Endothelial cell of umbilical vein (primary cell): ENCODE measurements at regions not wholly inside any gene's neighbourhood (a gene's known extent, or its start where the extent isn't known, plus 50 kb on each side); places are given as distances from the start of the nearest gene placed in this dataset.

Source experiments
- BruUV-seq: library from RNA; stranded (reverse); fragments of 400-500 nt; replicated peaks from 2 replicates; lab custom pipeline; 2021; lab: Mats Ljungman, UMichigan
- CTCF ChIA-PET: fragments of 300-600, 350-600 bp; sonication (Branson Sonifier 250); formaldehyde crosslinking; loops from one replicate; lab custom pipeline; 2021; ENCODE audit warnings: antibody characterized with exemption, inconsistent platforms; lab: Charles Lee
- POLR2A ChIA-PET: fragments of 300-600, 350-600 bp; sonication (Branson Sonifier 250); formaldehyde crosslinking; loops from one replicate; lab custom pipeline; 2021; ENCODE audit warnings: antibody characterized with exemption, inconsistent platforms; lab: Charles Lee
- DNase-seq: peaks from one replicate; pipeline ENCODE4 v3.0.0-alpha.2; 2011; ENCODE audit warnings: low read depth, low spot score
- FAIRE-seq: peaks from 2 replicates; lab custom pipeline; 2011; peaks lifted over from hg19 to GRCh38; lab: Jason Lieb, UNC
- H2AFZ ChIP-seq: 2 replicates; pipeline ENCODE4 v1.6.0; 2012; ENCODE audit warnings: low read depth, low read length, control low read depth, inconsistent platforms
- H3K27ac ChIP-seq: 2 replicates; pipeline ENCODE4 v1.5.1; 2011; ENCODE audit warnings: low read depth, mild to moderate bottlenecking, control low read depth, low read length, moderate library complexity; ENCODE audit not compliant: insufficient read depth
- H3K27me3 ChIP-seq, 2 experiments: 2 replicates each; pipeline versions ENCODE4 v1.6.0 to v1.6.1; 2011; ENCODE audit warnings: low read length in 2 of 2, mixed read lengths in 1 of 2; ENCODE audit not compliant: control insufficient read depth in 2 of 2, insufficient read depth in 2 of 2
- H3K36me3 ChIP-seq, 2 experiments: 2 replicates in 1 of 2; 3 replicates in 1 of 2; pipeline ENCODE4 v1.5.1; 2011; ENCODE audit warnings: low read length in 2 of 2, mild to moderate bottlenecking in 1 of 2, moderate library complexity in 1 of 2; ENCODE audit not compliant: control insufficient read depth in 2 of 2, insufficient read depth in 2 of 2; ENCODE audit errors: extremely low read depth in 1 of 2
- H3K4me1 ChIP-seq: 3 replicates; pipeline ENCODE4 v1.5.1; 2011; ENCODE audit warnings: mild to moderate bottlenecking, low read length; ENCODE audit not compliant: control insufficient read depth, insufficient read depth; ENCODE audit errors: extremely low read depth
- H3K4me2 ChIP-seq: 2 replicates; pipeline ENCODE4 v1.6.1; 2011; ENCODE audit warnings: low read length, control low read depth, mixed read lengths; ENCODE audit not compliant: insufficient read depth
- H3K4me3 ChIP-seq, 3 experiments: fragments of 200-600 bp in 1 of 3; sonication (generic), shearing (Covaris generic) in 1 of 3; replicated peaks in 1 of 3; 2 replicates each; pipeline ENCODE4 v1.5.1; 2011 to 2016; ENCODE audit warnings: control low read depth in 3 of 3, low read length in 3 of 3, mild to moderate bottlenecking in 2 of 3, inconsistent platforms in 1 of 3, low read depth in 1 of 3, moderate library complexity in 1 of 3; ENCODE audit not compliant: insufficient read depth in 1 of 3
- H3K79me2 ChIP-seq: 2 replicates; pipeline ENCODE4 v1.6.0; 2012; ENCODE audit warnings: low read length, inconsistent platforms; ENCODE audit not compliant: control insufficient read depth, insufficient read depth
- H3K9ac ChIP-seq: replicated peaks from 2 replicates; pipeline ENCODE3; 2011; ENCODE audit warnings: low read length, control low read depth; ENCODE audit not compliant: insufficient read depth; ENCODE audit errors: extremely low read depth
- H3K9me1 ChIP-seq: replicated peaks from 3 replicates; pipeline ENCODE4 v1.6.0; 2011; ENCODE audit warnings: mild to moderate bottlenecking, low read length; ENCODE audit not compliant: control insufficient read depth, insufficient read depth; ENCODE audit errors: extremely low read depth
- H3K9me3 ChIP-seq: replicated peaks from 2 replicates; pipeline ENCODE4 v1.5.1; 2012; ENCODE audit warnings: low read length, inconsistent platforms; ENCODE audit not compliant: control insufficient read depth, insufficient read depth
- H4K20me1 ChIP-seq: replicated peaks from 2 replicates; pipeline ENCODE3; 2011; ENCODE audit warnings: mild to moderate bottlenecking, low read length; ENCODE audit not compliant: control insufficient read depth, insufficient read depth; ENCODE audit errors: extremely low read depth
- EZH2 ChIP-seq: IDR thresholded peaks from 2 replicates; pipeline ENCODE4 v1.6.1; 2012; ENCODE audit warnings: borderline replicate concordance, low read depth, mild to moderate bottlenecking, moderate library complexity, low read length, inconsistent platforms; ENCODE audit not compliant: severe bottlenecking
- FOS ChIP-seq: IDR thresholded peaks from 2 replicates; pipeline ENCODE4 v1.6.1; 2011; ENCODE audit warnings: mild to moderate bottlenecking, low read length, moderate library complexity, borderline replicate concordance; ENCODE audit not compliant: insufficient read depth
- GATA2 ChIP-seq: IDR thresholded peaks from 2 replicates; pipeline ENCODE4 v1.7.0; 2011; ENCODE audit warnings: low read depth, mild to moderate bottlenecking, moderate library complexity, mixed read lengths, low read length; ENCODE audit not compliant: insufficient read length, insufficient read depth
- JUN ChIP-seq: IDR thresholded peaks from 2 replicates; pipeline ENCODE4 v1.6.1; 2011; ENCODE audit warnings: borderline replicate concordance, low read depth; ENCODE audit not compliant: insufficient read length, insufficient read depth
- MYC ChIP-seq: IDR thresholded peaks from one replicate; pipeline ENCODE4 v1.6.1; 2011; ENCODE audit warnings: mild to moderate bottlenecking, low read depth, low read length
- POLR2A ChIP-seq: IDR thresholded peaks from 2 replicates; pipeline ENCODE4 v1.6.1; 2012; ENCODE audit warnings: low read depth, mild to moderate bottlenecking, control low read depth, low read length
- POLR2AphosphoS5 ChIP-seq: IDR thresholded peaks from 2 replicates; pipeline ENCODE4 v1.6.1; 2012; ENCODE audit warnings: low read depth, mild to moderate bottlenecking, control low read depth, low read length, moderate library complexity; ENCODE audit not compliant: insufficient read depth
- dilution Hi-C: fragments of 300-500 bp; cut with MboI; formaldehyde crosslinking; loops from one replicate; pipeline ENCODE4 v1.15.0; 2019; ENCODE audit warnings: low sequenced_read_pairs; ENCODE audit not compliant: extremely low pct_ligation_motif_present
- intact Hi-C: fragments of 100-400 bp; cut with micrococcal nuclease; formaldehyde crosslinking; loops from one replicate; pipeline ENCODE4 v1.10.0; 2022
- TF ChIP-seq, protein P1 (sequence below), 2 donors: IDR thresholded peaks; 1 replicate in 1 of 2; 2 replicates in 1 of 2; pipeline ENCODE4 v1.5.1; 2011; ENCODE audit warnings: low read length in 2 of 2, mild to moderate bottlenecking in 2 of 2, moderate library complexity in 2 of 2, control low read depth in 1 of 2, inconsistent platforms in 1 of 2, low read depth in 1 of 2; ENCODE audit not compliant: insufficient read depth in 1 of 2; ENCODE audit errors: extremely low read depth in 1 of 2
- TF ChIP-seq, protein P2 (sequence below): IDR thresholded peaks from 2 replicates; pipeline ENCODE4 v1.6.1; 2011; ENCODE audit not compliant: insufficient read depth, insufficient read length

DNA sequence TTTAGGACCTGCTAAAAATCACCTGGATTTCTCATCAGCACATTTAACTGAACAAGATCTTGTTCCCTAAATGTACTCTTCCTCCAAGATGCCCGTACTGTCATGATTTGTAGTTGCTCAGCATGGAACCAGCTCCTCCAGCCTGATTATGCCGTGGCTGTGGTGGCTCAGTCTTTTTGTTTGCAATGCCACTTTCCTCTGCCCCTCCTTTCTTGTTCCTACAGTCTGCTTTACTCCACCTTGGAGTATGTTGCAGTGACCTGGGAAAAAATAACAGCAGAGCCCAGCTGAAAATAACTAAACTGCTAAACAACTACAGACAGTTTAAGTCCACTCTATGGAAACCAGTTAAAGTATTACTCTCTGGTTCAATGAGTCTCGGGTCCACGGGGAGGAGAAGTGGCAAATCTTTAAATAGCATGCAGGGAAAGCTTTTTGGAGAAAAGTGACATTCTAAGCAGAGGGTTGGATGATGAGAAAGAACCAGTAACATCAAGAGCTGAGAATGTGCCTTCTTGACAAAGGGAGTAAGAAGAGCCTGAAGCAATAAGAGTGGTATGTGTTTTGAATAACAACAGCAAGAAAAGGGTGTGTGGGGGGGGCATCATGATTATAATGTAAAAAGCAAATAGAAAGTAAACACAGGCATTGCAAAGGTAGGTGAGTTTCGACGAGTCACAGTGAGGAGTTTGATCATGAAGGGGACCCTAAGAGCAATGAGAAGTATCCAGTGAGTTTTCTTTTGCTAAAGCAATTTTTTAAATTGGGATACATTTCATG, 225.7 kb downstream of the TMX3 start:
- TF ChIP-seq FOS = no peak
- no peak for TF ChIP-seq EZH2
- no peak for TF ChIP-seq MYC
- TF ChIP-seq JUN = no peak
- TF ChIP-seq POLR2A = no peak
- no peak for TF ChIP-seq POLR2AphosphoS5
- TF ChIP-seq, protein P1, sequence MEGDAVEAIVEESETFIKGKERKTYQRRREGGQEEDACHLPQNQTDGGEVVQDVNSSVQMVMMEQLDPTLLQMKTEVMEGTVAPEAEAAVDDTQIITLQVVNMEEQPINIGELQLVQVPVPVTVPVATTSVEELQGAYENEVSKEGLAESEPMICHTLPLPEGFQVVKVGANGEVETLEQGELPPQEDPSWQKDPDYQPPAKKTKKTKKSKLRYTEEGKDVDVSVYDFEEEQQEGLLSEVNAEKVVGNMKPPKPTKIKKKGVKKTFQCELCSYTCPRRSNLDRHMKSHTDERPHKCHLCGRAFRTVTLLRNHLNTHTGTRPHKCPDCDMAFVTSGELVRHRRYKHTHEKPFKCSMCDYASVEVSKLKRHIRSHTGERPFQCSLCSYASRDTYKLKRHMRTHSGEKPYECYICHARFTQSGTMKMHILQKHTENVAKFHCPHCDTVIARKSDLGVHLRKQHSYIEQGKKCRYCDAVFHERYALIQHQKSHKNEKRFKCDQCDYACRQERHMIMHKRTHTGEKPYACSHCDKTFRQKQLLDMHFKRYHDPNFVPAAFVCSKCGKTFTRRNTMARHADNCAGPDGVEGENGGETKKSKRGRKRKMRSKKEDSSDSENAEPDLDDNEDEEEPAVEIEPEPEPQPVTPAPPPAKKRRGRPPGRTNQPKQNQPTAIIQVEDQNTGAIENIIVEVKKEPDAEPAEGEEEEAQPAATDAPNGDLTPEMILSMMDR (IDR thresholded peaks at IDR 0.05; ENCODE audit: extremely low read depth in 1 of 2, insufficient read depth in 1 of 2, low read depth in 1 of 2, low read length in 2 of 2) = no peak
- TF ChIP-seq GATA2 = no peak
- TF ChIP-seq, protein P2, sequence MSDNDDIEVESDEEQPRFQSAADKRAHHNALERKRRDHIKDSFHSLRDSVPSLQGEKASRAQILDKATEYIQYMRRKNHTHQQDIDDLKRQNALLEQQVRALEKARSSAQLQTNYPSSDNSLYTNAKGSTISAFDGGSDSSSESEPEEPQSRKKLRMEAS = no peak
- Histone ChIP-seq H3K79me2 (no peaks in the 10 kb centered on the region), H3K9me1 (no peaks in the 10 kb centered on the region), H3K4me1 (no peaks in the 10 kb centered on the region), H3K9me3 (no peaks in the 10 kb centered on the region), H4K20me1 (no peaks in the 10 kb centered on the region), H3K27me3 (no peaks in the 10 kb centered on the region), H3K27ac (no peak overlapping the region), H3K4me2 (no peak overlapping the region), H3K4me3 (no peak overlapping the region), H2AFZ (no peak overlapping the region), H3K36me3 (no peaks in the 10 kb centered on the region), H3K9ac (no peak overlapping the region)
- ChIA-PET POLR2A (no interaction called here), CTCF (no interaction called here)
- FAIRE-seq (no peak), DNase-seq (no peak)
- dilution Hi-C loops (no loop called here), intact Hi-C loops (no loop called here)
- no TSS peak for BruUV-seq
